HCT116 (cell line): ENCODE measurements at regions not wholly inside any gene's neighbourhood (a gene's known extent, or its start where the extent isn't known, plus 50 kb on each side); places are given as distances from the start of the nearest gene placed in this dataset.

Experiments
- ATAC-seq: fragments of 200-7000 bp; cut with Tn5 transposase; 2 replicates; pipeline ENCODE4 v1.9.1; 2020; ENCODE audit warnings: mild to moderate bottlenecking, moderate library complexity
- BruUV-seq: library from RNA; stranded (reverse); fragments of 400-500 nt; replicated peaks from 2 replicates; lab custom pipeline; 2021; lab: Mats Ljungman, UMichigan
- CTCF ChIA-PET: fragments of 300-600 bp; sonication (Branson Sonifier 250); formaldehyde crosslinking; loops from one replicate; lab custom pipeline; 2021; ENCODE audit warnings: antibody characterized with exemption; lab: Charles Lee
- POLR2A ChIA-PET: fragments of 300-600, 350-600 bp; sonication (Branson Sonifier 250); formaldehyde crosslinking; loops from one replicate; lab custom pipeline; 2021; ENCODE audit warnings: antibody characterized with exemption; lab: Charles Lee
- RAD21 ChIA-PET, 2 experiments: fragments of 300-600 bp; sonication (Branson Sonifier 250); formaldehyde crosslinking; loops; one replicate each; lab custom pipeline; 2023; ENCODE audit warnings: low total read pairs in 2 of 2; ENCODE audit not compliant: uncharacterized antibody in 2 of 2, unreplicated experiment in 2 of 2, low non-redundant PET in 1 of 2; lab: Charles Lee
- DNase-seq: peaks from one replicate; pipeline ENCODE4 v3.0.0-alpha.2; 2010; ENCODE audit warnings: low read depth, low spot score
- H2AFZ ChIP-seq: fragments of 200-600 bp; shearing (Covaris generic), sonication (generic); 2 replicates; pipeline ENCODE4 v1.6.1; 2017; ENCODE audit warnings: low read depth, mixed run types, mixed read lengths, antibody characterized with exemption, low read length; ENCODE audit not compliant: poor library complexity, severe bottlenecking
- H3K27ac ChIP-seq: 2 replicates; pipeline ENCODE4 v1.5.1; 2012; ENCODE audit warnings: low read depth, low read length
- H3K27me3 ChIP-seq: fragments of 200-600 bp; sonication (generic); 2 replicates; pipeline ENCODE4 v1.6.1; 2016; ENCODE audit warnings: mixed run types, low read length, mixed read lengths; ENCODE audit not compliant: insufficient read depth
- H3K36me3 ChIP-seq, 2 experiments: fragments of 200-500 bp in 1 of 2; fragments of 200-600 bp in 1 of 2; sonication (Bioruptor generic) in 1 of 2; sonication (generic) in 1 of 2; 2 replicates each; pipeline versions ENCODE4 v1.5.1 to v1.6.1; 2014 to 2016; ENCODE audit warnings: low read length in 2 of 2, inconsistent platforms in 1 of 2, mixed read lengths in 1 of 2, mixed run types in 1 of 2; ENCODE audit not compliant: insufficient read depth in 2 of 2, control insufficient read depth in 1 of 2
- H3K4me1 ChIP-seq, 2 experiments: fragments of 200-600 bp in 1 of 2; sonication (generic) in 1 of 2; 2 replicates each; pipeline versions ENCODE4 v1.5.1 to v1.6.1; 2012 to 2017; ENCODE audit warnings: low read length in 2 of 2, inconsistent platforms in 1 of 2, mild to moderate bottlenecking in 1 of 2, mixed read lengths in 1 of 2, mixed run types in 1 of 2, moderate library complexity in 1 of 2; ENCODE audit not compliant: insufficient read depth in 2 of 2, control insufficient read depth in 1 of 2
- H3K4me2 ChIP-seq: fragments of 200-600 bp; sonication (generic); 2 replicates; pipeline ENCODE4 v1.6.1; 2017; ENCODE audit warnings: mixed run types, low read length, mixed read lengths
- H3K4me3 ChIP-seq, 2 experiments: fragments of 200-600 bp in 1 of 2; sonication (generic) in 1 of 2; replicated peaks in 1 of 2; 2 replicates each; pipeline ENCODE4 v1.5.1; 2011 to 2016; ENCODE audit warnings: low read length in 2 of 2, control low read depth in 1 of 2, low read depth in 1 of 2, mild to moderate bottlenecking in 1 of 2, mixed read lengths in 1 of 2, mixed run types in 1 of 2
- H3K79me2 ChIP-seq: fragments of 200-600 bp; sonication (generic); 2 replicates; pipeline ENCODE4 v1.6.1; 2017; ENCODE audit warnings: mild to moderate bottlenecking, mixed run types, low read length, moderate library complexity, mixed read lengths; ENCODE audit not compliant: insufficient read depth
- H3K9ac ChIP-seq: fragments of 200-600 bp; sonication (generic); 2 replicates; pipeline ENCODE4 v1.6.1; 2016; ENCODE audit warnings: low read length, mixed read lengths
- H3K9me2 ChIP-seq: fragments of 200-600 bp; sonication (generic), shearing (Covaris generic); 2 replicates; pipeline ENCODE4 v1.6.1; 2017; ENCODE audit warnings: mixed run types, mild to moderate bottlenecking, moderate library complexity; ENCODE audit not compliant: insufficient read depth
- H3K9me3 ChIP-seq, 2 experiments: fragments of 200-500 bp in 1 of 2; fragments of 200-600 bp in 1 of 2; sonication (Bioruptor generic) in 1 of 2; sonication (generic) in 1 of 2; 2 replicates each; pipeline ENCODE4 v1.6.1; 2014 to 2017; ENCODE audit warnings: low read length in 2 of 2, mixed read lengths in 2 of 2, inconsistent platforms in 1 of 2, low read depth in 1 of 2, mild to moderate bottlenecking in 1 of 2, mixed run types in 1 of 2, moderate library complexity in 1 of 2; ENCODE audit not compliant: control insufficient read depth in 1 of 2, insufficient read depth in 1 of 2
- H4K20me1 ChIP-seq: fragments of 200-600 bp; sonication (generic), shearing (Covaris generic); 2 replicates; pipeline ENCODE4 v1.6.1; 2017; ENCODE audit warnings: mixed run types, mild to moderate bottlenecking, moderate library complexity; ENCODE audit not compliant: insufficient read depth
- ELF1 ChIP-seq: IDR thresholded peaks from 2 replicates; pipeline ENCODE4 v1.6.1; 2012; ENCODE audit warnings: low read depth, borderline replicate concordance
- EZH2 ChIP-seq: fragments of 200-600 bp; sonication (generic); IDR thresholded peaks from 2 replicates; pipeline ENCODE4 v1.6.1; 2017; ENCODE audit warnings: antibody characterized with exemption, mixed run types
- FOSL1 ChIP-seq: IDR thresholded peaks from 2 replicates; pipeline ENCODE4 v1.6.1; 2012; ENCODE audit warnings: low read depth
- JUND ChIP-seq: IDR thresholded peaks from 2 replicates; pipeline ENCODE4 v1.6.1; 2012
- POLR2AphosphoS5 ChIP-seq: IDR thresholded peaks from 2 replicates; pipeline ENCODE4 v1.6.1; 2011; ENCODE audit warnings: mild to moderate bottlenecking, low read depth, low read length, moderate library complexity
- RAD21 ChIP-seq: IDR thresholded peaks from 2 replicates; pipeline ENCODE4 v1.6.1; 2012; ENCODE audit warnings: low read depth, mild to moderate bottlenecking
- SP1 ChIP-seq: IDR thresholded peaks from 2 replicates; pipeline ENCODE4 v1.6.1; 2012; ENCODE audit warnings: low read depth
- SRF ChIP-seq: IDR thresholded peaks from 2 replicates; pipeline ENCODE4 v1.6.1; 2012; ENCODE audit warnings: low read depth
- intact Hi-C: fragments of 100-400 bp; cut with micrococcal nuclease; formaldehyde crosslinking; loops from 2 replicates; pipeline ENCODE4 v1.10.0; 2022
- TF ChIP-seq, protein P1 (sequence below): IDR thresholded peaks from 2 replicates; pipeline ENCODE4 v1.6.1; 2012
- TF ChIP-seq, protein P2 (sequence below), 3 experiments: fragments of 200-600 bp in 1 of 3; sonication (generic) in 1 of 3; IDR thresholded peaks in 2 of 3; conservative IDR thresholded peaks in 1 of 3; 2 replicates each; pipeline ENCODE4 v1.5.1; 2012 to 2017; ENCODE audit warnings: low read depth in 2 of 3, low read length in 2 of 3, antibody characterized with exemption in 1 of 3, borderline replicate concordance in 1 of 3, control low read depth in 1 of 3, mild to moderate bottlenecking in 1 of 3, mixed read lengths in 1 of 3, mixed run types in 1 of 3, moderate library complexity in 1 of 3; ENCODE audit not compliant: insufficient read depth in 1 of 3
- TF ChIP-seq, protein P3 (sequence below): IDR thresholded peaks from 2 replicates; pipeline ENCODE4 v1.6.1; 2012; ENCODE audit warnings: low read depth
- TF ChIP-seq, protein P4 (sequence below): IDR thresholded peaks from 2 replicates; pipeline ENCODE4 v1.6.1; 2011; ENCODE audit warnings: mild to moderate bottlenecking, low read length, moderate library complexity; ENCODE audit not compliant: insufficient replicate concordance; ENCODE audit errors: extremely low read depth

DNA sequence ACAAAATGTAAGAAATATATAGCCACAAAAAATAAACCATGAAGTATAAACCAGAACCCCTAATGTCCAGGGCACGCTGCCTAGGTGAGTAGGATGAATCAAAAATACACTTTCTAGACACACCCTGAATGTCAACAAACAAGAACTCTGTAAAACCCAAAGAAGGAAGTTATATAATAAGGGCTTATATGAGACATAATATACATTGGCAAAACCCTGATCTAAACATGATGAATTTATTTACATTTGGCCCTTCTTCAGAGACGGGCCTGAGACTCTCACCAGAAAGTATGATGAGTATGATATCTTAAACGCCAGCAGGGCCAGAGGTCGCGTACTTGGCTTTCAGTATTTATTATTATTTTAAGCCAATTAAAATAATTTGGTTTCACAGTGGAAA is 125.1 kb upstream of the FST start:
- ChIA-PET POLR2A (no interaction called here), CTCF (no interaction called here), RAD21 (no interaction called here)
- TF ChIP-seq SP1 (no peak), ELF1 (no peak)
- Histone ChIP-seq H3K27ac (no peak overlapping the region), H3K79me2 (no peaks in the 10 kb centered on the region), H3K27me3 (no peaks in the 10 kb centered on the region), H4K20me1 (no peaks in the 10 kb centered on the region), H3K9me3 (no peaks in the 10 kb centered on the region), H3K36me3 (no peaks in the 10 kb centered on the region), H3K4me2 (no peak overlapping the region), H3K9me2 (no peaks in the 10 kb centered on the region), H3K4me3 (no peak overlapping the region), H2AFZ (no peak overlapping the region), H3K4me1 (no peaks in the 10 kb centered on the region), H3K9ac (no peak overlapping the region)
- BruUV-seq = no TSS peak
- intact Hi-C loops = no loop called here
- ATAC-seq = no peak
- no peak for DNase-seq

DNA sequence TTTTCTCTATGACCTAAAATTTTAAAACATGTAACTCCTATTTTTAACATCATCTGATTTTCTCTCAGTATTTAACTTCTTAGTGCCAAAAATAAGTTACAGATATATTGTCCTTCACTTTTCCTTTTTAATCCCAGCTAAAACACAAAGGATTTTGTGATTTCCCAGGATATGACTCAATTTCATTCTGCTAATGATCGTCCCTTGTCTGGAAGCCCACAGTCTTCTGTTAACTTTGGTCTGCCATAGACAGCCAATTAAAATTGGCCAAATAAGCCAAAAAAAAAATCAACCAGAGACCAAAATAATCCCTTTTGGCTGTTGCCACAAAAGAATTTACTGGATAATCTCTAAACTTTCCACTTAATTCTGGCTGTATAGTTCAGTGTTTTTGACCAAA is 124.5 kb upstream of the FST start:
- Histone ChIP-seq H3K79me2 (no peaks in the 10 kb centered on the region), H3K4me1 (peaks cover 0 to 5% of the 10 kb centered on the region in 2 experiments; a peak in 1 of 4 replicates), H3K4me2 (no peak overlapping the region), H3K4me3 (no peak overlapping the region), H3K9me2 (no peaks in the 10 kb centered on the region), H3K9me3 (no peaks in the 10 kb centered on the region)
- no peak for DNase-seq
- ChIA-PET CTCF (no interaction called here), POLR2A (no interaction called here)
- intact Hi-C loops = no loop called here
- BruUV-seq = no TSS peak
- no peak for ATAC-seq
- TF ChIP-seq ELF1 = no peak
- TF ChIP-seq, protein P1, sequence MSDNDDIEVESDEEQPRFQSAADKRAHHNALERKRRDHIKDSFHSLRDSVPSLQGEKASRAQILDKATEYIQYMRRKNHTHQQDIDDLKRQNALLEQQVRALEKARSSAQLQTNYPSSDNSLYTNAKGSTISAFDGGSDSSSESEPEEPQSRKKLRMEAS = no peak
- TF ChIP-seq, protein P2, sequence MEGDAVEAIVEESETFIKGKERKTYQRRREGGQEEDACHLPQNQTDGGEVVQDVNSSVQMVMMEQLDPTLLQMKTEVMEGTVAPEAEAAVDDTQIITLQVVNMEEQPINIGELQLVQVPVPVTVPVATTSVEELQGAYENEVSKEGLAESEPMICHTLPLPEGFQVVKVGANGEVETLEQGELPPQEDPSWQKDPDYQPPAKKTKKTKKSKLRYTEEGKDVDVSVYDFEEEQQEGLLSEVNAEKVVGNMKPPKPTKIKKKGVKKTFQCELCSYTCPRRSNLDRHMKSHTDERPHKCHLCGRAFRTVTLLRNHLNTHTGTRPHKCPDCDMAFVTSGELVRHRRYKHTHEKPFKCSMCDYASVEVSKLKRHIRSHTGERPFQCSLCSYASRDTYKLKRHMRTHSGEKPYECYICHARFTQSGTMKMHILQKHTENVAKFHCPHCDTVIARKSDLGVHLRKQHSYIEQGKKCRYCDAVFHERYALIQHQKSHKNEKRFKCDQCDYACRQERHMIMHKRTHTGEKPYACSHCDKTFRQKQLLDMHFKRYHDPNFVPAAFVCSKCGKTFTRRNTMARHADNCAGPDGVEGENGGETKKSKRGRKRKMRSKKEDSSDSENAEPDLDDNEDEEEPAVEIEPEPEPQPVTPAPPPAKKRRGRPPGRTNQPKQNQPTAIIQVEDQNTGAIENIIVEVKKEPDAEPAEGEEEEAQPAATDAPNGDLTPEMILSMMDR (IDR thresholded peaks at IDR 0.05 in 2 of 3, conservative IDR thresholded peaks at IDR 0.05 in 1 of 3; ENCODE audit: borderline replicate concordance in 1 of 3, insufficient read depth in 1 of 3, low read depth in 2 of 3, low read length in 2 of 3) = no peak
- TF ChIP-seq RAD21 = no peak
- TF ChIP-seq, protein P3, sequence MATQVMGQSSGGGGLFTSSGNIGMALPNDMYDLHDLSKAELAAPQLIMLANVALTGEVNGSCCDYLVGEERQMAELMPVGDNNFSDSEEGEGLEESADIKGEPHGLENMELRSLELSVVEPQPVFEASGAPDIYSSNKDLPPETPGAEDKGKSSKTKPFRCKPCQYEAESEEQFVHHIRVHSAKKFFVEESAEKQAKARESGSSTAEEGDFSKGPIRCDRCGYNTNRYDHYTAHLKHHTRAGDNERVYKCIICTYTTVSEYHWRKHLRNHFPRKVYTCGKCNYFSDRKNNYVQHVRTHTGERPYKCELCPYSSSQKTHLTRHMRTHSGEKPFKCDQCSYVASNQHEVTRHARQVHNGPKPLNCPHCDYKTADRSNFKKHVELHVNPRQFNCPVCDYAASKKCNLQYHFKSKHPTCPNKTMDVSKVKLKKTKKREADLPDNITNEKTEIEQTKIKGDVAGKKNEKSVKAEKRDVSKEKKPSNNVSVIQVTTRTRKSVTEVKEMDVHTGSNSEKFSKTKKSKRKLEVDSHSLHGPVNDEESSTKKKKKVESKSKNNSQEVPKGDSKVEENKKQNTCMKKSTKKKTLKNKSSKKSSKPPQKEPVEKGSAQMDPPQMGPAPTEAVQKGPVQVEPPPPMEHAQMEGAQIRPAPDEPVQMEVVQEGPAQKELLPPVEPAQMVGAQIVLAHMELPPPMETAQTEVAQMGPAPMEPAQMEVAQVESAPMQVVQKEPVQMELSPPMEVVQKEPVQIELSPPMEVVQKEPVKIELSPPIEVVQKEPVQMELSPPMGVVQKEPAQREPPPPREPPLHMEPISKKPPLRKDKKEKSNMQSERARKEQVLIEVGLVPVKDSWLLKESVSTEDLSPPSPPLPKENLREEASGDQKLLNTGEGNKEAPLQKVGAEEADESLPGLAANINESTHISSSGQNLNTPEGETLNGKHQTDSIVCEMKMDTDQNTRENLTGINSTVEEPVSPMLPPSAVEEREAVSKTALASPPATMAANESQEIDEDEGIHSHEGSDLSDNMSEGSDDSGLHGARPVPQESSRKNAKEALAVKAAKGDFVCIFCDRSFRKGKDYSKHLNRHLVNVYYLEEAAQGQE = no peak
- TF ChIP-seq FOSL1 = no peak
- TF ChIP-seq POLR2AphosphoS5 = no peak
- TF ChIP-seq, protein P4, sequence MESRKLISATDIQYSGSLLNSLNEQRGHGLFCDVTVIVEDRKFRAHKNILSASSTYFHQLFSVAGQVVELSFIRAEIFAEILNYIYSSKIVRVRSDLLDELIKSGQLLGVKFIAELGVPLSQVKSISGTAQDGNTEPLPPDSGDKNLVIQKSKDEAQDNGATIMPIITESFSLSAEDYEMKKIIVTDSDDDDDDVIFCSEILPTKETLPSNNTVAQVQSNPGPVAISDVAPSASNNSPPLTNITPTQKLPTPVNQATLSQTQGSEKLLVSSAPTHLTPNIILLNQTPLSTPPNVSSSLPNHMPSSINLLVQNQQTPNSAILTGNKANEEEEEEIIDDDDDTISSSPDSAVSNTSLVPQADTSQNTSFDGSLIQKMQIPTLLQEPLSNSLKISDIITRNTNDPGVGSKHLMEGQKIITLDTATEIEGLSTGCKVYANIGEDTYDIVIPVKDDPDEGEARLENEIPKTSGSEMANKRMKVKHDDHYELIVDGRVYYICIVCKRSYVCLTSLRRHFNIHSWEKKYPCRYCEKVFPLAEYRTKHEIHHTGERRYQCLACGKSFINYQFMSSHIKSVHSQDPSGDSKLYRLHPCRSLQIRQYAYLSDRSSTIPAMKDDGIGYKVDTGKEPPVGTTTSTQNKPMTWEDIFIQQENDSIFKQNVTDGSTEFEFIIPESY = no peak
- TF ChIP-seq JUND = no peak
- no peak for TF ChIP-seq SRF
- no peak for TF ChIP-seq EZH2
- TF ChIP-seq, all 23 proteins: peak for 0
- no peak overlapping the region for H3K27ac ChIP-seq
- no peaks in the 10 kb centered on the region for H3K27me3 ChIP-seq
- H2AFZ ChIP-seq = no peak overlapping the region
- H3K9ac ChIP-seq = no peak overlapping the region
- no peaks in the 10 kb centered on the region for H3K36me3 ChIP-seq
- RAD21 ChIA-PET = no interaction called here
- no peaks in the 10 kb centered on the region for H4K20me1 ChIP-seq
